ENCODE measurements at regions not wholly inside any gene's neighbourhood (a gene's known extent, or its start where the extent isn't known, plus 50 kb on each side); places are given as distances from the start of the nearest gene placed in this dataset.

GRCh38 chrX:43456906-43457305 is 199.2 kb upstream of the MAOA start:
- H3K4me3 ChIP-seq (ENCODE audit: control insufficient read depth in 2 of 3, extremely low read depth in 1 of 3, insufficient read depth in 2 of 3, low read depth in 1 of 3, low read length in 3 of 3): no peak overlapping the region
- H3K27ac ChIP-seq (ENCODE audit: control insufficient read depth, insufficient read depth, low read length): no peak overlapping the region
- no peak for DNase-seq (ENCODE audit: low read depth, low spot score)
- dilution Hi-C loops (cut with MboI; ENCODE audit: extremely low pct_ligation_motif_present, low sequenced_read_pairs): no loop called here
- no peaks in the 10 kb centered on the region for H3K27me3 ChIP-seq (ENCODE audit: control insufficient read depth, extremely low read depth, insufficient read depth, low read length)
- no peaks in the 10 kb centered on the region for H4K20me1 ChIP-seq (ENCODE audit: control insufficient read depth, extremely low read depth, insufficient read depth, low read length)
- TF ChIP-seq CTCF (optimal IDR thresholded peaks at IDR 0.05 in 1 of 3, IDR thresholded peaks at IDR 0.05 in 1 of 3, conservative IDR thresholded peaks at IDR 0.05 in 1 of 3; ENCODE audit: extremely low read depth in 1 of 3, insufficient read depth in 2 of 3, low read length in 3 of 3) (no peak), EZH2 (IDR thresholded peaks at IDR 0.05; ENCODE audit: low read length) (no peak)
- H2AFZ ChIP-seq (ENCODE audit: control insufficient read depth, low read length): no peak overlapping the region
- no peaks in the 10 kb centered on the region for H3K79me2 ChIP-seq (ENCODE audit: control insufficient read depth, insufficient read depth, low read length)
- no peak overlapping the region for H3K4me2 ChIP-seq (ENCODE audit: control insufficient read depth, extremely low read depth, insufficient read depth, low read depth, low read length)
- H3K9ac ChIP-seq (ENCODE audit: control insufficient read depth, extremely low read depth, insufficient read depth, low read length): no peak overlapping the region
- H3K9me3 ChIP-seq (ENCODE audit: control insufficient read depth, low read depth, low read length): peaks cover 2% of the 10 kb centered on the region
- no peaks in the 10 kb centered on the region for H3K36me3 ChIP-seq (ENCODE audit: control insufficient read depth in 2 of 2, extremely low read depth in 1 of 2, insufficient read depth in 2 of 2, low read length in 2 of 2)
- H3K4me1 ChIP-seq (ENCODE audit: control insufficient read depth, extremely low read depth, insufficient read depth, low read length): no peaks in the 10 kb centered on the region
- H3K9me1 ChIP-seq (ENCODE audit: control insufficient read depth, extremely low read depth, insufficient read depth, low read length): no peaks in the 10 kb centered on the region
- no peak for FAIRE-seq

DNA sequence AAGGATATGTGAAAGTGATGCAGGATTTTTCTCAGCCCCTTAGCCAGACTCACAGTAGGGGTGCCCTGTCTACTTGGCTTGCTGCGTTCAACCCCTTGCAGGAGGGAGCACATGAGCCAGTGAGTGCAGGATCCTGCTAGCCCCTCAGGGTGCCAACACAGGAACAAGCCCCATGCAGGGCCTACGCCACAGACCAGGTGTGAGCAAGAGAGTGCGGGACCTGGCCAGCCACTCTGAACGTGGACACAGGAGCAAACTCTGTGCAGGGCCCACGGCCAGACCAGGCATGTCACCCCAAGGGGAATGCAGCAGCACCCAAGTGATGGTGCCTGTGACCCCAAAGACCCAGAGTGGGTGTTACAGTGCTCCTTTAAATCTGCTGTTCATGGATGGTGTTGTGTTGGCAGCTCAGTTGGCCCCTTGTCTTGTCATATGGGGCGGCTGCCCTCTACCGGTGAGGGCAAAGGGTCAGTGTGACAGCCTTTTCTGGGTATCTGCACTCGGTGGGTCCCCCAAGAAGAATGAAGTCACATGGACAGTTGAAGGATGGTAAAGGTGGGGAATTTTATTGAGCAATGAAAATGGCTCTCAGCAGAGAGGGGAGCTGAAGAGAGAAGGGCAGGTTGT is 188.4 kb upstream of the MAOA start:
- H3K36me3 ChIP-seq (ENCODE audit: control insufficient read depth in 2 of 2, extremely low read depth in 1 of 2, insufficient read depth in 2 of 2, low read length in 2 of 2): no peaks in the 10 kb centered on the region
- peak in 1 of 3 experiments; percentile 43 for TF ChIP-seq CTCF (optimal IDR thresholded peaks at IDR 0.05 in 1 of 3, IDR thresholded peaks at IDR 0.05 in 1 of 3, conservative IDR thresholded peaks at IDR 0.05 in 1 of 3; ENCODE audit: extremely low read depth in 1 of 3, insufficient read depth in 2 of 3, low read length in 3 of 3)
- TF ChIP-seq EZH2 (IDR thresholded peaks at IDR 0.05; ENCODE audit: low read length): no peak
- H3K27ac ChIP-seq (ENCODE audit: control insufficient read depth, insufficient read depth, low read length): no peak overlapping the region
- H4K20me1 ChIP-seq (ENCODE audit: control insufficient read depth, extremely low read depth, insufficient read depth, low read length): no peaks in the 10 kb centered on the region
- no peaks in the 10 kb centered on the region for H3K4me1 ChIP-seq (ENCODE audit: control insufficient read depth, extremely low read depth, insufficient read depth, low read length)
- no peak overlapping the region for H2AFZ ChIP-seq (ENCODE audit: control insufficient read depth, low read length)
- dilution Hi-C loops (cut with MboI; ENCODE audit: extremely low pct_ligation_motif_present, low sequenced_read_pairs): no loop called here
- no peaks in the 10 kb centered on the region for H3K27me3 ChIP-seq (ENCODE audit: control insufficient read depth, extremely low read depth, insufficient read depth, low read length)
- H3K4me2 ChIP-seq (ENCODE audit: control insufficient read depth, extremely low read depth, insufficient read depth, low read depth, low read length): no peak overlapping the region
- FAIRE-seq: no peak
- H3K79me2 ChIP-seq (ENCODE audit: control insufficient read depth, insufficient read depth, low read length): no peaks in the 10 kb centered on the region
- no peaks in the 10 kb centered on the region for H3K9me1 ChIP-seq (ENCODE audit: control insufficient read depth, extremely low read depth, insufficient read depth, low read length)
- H3K9me3 ChIP-seq (ENCODE audit: control insufficient read depth, low read depth, low read length): no peaks in the 10 kb centered on the region
- no peak overlapping the region for H3K4me3 ChIP-seq (ENCODE audit: control insufficient read depth in 2 of 3, extremely low read depth in 1 of 3, insufficient read depth in 2 of 3, low read depth in 1 of 3, low read length in 3 of 3)
- no peak overlapping the region for H3K9ac ChIP-seq (ENCODE audit: control insufficient read depth, extremely low read depth, insufficient read depth, low read length)
- no peak for DNase-seq (ENCODE audit: low read depth, low spot score)
